ENCODE measurements at regions not wholly inside any gene's neighbourhood (a gene's known extent, or its start where the extent isn't known, plus 50 kb on each side); places are given as distances from the start of the nearest gene placed in this dataset.
"Not testable (repeated sequence)": the region's sequence is repeated elsewhere in the genome, so short reads cannot be mapped to it uniquely, and the experiment has no call there.

GRCh38 chr2:133640103-133640502, 71.8 kb upstream of the NCKAP5 start:
- CTCF ChIA-PET, result no interaction called here
- TF ChIP-seq, protein P1, sequence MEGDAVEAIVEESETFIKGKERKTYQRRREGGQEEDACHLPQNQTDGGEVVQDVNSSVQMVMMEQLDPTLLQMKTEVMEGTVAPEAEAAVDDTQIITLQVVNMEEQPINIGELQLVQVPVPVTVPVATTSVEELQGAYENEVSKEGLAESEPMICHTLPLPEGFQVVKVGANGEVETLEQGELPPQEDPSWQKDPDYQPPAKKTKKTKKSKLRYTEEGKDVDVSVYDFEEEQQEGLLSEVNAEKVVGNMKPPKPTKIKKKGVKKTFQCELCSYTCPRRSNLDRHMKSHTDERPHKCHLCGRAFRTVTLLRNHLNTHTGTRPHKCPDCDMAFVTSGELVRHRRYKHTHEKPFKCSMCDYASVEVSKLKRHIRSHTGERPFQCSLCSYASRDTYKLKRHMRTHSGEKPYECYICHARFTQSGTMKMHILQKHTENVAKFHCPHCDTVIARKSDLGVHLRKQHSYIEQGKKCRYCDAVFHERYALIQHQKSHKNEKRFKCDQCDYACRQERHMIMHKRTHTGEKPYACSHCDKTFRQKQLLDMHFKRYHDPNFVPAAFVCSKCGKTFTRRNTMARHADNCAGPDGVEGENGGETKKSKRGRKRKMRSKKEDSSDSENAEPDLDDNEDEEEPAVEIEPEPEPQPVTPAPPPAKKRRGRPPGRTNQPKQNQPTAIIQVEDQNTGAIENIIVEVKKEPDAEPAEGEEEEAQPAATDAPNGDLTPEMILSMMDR (IDR thresholded peaks at IDR 0.05; ENCODE audit: control extremely low read depth, extremely low read depth, low read depth, missing control alignments), result no peak
- DNase-seq (ENCODE audit: extremely low spot score), result no peak
- POLR2A ChIA-PET, result no interaction called here

- DNase-seq (ENCODE audit: extremely low spot score), result no peak
- TF ChIP-seq, protein P1 (IDR thresholded peaks at IDR 0.05; ENCODE audit: control extremely low read depth, extremely low read depth, low read depth, missing control alignments), result no peak
- CTCF ChIA-PET, result interaction anchor here (1.3 kb wide), 1 partner anchor 13 kb away, joined by 3 read pairs; no protein-coding TSS in a partner anchor
- POLR2A ChIA-PET, result no interaction called here
Observed at GRCh38 chr2:133641497-133641896, 73.2 kb upstream of the NCKAP5 start.

DNA sequence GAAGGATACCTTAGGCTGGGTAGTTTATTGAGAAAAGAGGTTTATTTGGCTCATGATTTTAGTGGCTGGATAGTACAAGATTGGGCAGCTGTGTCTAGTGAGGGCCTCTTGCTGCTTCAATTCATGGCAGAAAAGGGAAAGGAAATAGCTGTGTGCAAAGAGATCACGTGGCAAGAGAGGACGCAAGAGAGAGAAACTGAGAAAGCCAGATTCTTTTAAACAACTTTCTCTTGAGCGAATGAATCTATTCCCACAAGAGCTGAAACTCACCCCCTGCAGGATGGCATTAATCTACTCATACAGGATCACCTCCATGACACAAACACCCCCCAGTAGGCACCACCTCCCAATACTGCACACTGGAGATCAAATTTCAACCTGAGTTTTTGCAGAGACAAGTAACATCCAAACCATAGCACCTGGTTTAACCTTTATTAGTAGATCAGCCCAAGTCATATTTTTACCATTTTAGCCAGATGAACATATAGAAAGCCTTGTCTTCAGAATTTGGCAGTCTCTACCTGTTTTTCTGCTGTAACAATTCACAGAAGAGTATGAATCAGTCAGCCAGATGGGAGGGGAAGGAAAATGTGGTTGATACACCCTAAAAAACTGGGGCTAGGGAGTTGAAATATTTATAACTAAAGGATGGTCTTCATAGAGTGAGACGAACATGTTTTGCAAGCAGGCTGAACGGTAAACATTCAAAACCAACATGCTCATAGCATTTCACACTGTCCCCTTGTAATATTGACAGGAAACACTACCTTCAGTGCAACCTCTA, 73.9 kb upstream of the NCKAP5 start:
- ChIA-PET CTCF (interaction anchor here (1.3 kb wide), 1 partner anchor 13 kb away, joined by 3 read pairs; no protein-coding TSS in a partner anchor), POLR2A (no interaction called here)
- TF ChIP-seq, protein P1 (IDR thresholded peaks at IDR 0.05; ENCODE audit: control extremely low read depth, extremely low read depth, low read depth, missing control alignments), result no peak
- DNase-seq (ENCODE audit: extremely low spot score), result no peak

DNA sequence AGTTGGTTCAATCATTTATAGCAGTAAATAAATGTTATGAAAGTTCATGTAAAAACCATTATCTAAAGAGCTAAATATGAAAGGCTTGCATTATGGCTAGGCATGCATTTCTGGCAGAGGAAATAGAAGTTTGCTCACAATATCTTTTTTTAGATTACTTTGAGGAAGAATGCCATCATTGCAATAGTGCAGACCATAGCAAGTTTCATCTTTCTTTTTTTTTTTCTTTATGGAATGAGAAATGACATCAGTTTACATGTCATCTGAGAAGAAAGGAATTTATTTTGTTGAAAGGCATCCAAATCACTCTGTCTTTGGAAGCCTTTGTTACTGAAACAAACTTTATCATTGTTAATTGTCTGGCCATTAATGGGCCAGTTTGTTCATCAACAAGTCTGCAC, 74.5 kb upstream of the NCKAP5 start:
- POLR2A ChIA-PET, result no interaction called here
- CTCF ChIA-PET, result no interaction called here
- TF ChIP-seq, protein P1 (IDR thresholded peaks at IDR 0.05; ENCODE audit: control extremely low read depth, extremely low read depth, low read depth, missing control alignments), result no peak
- no peak for DNase-seq (ENCODE audit: extremely low spot score)

DNA sequence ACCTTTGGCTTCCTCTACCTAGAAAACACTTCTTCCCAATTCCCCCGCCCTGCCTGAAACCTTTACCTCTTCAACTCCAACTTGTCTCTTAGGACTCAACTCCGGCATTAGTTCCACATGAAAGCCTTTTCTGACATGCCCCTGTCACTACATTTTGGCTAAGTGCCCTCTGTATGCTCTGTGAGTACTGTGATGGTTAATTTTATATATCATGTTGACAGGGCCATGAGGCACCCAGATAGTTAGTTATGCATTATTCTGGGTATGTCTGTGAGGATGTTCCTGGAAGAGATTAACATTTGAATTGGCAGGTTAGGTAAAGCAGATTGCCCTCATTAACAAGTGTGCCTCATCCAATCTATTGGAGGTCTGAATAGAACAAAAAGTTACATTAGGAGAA, 75.6 kb upstream of the NCKAP5 start:
- no peak for DNase-seq (ENCODE audit: extremely low spot score)
- TF ChIP-seq, protein P1 (IDR thresholded peaks at IDR 0.05; ENCODE audit: control extremely low read depth, extremely low read depth, low read depth, missing control alignments), result no peak
- ChIA-PET POLR2A (no interaction called here), CTCF (no interaction called here)

DNA sequence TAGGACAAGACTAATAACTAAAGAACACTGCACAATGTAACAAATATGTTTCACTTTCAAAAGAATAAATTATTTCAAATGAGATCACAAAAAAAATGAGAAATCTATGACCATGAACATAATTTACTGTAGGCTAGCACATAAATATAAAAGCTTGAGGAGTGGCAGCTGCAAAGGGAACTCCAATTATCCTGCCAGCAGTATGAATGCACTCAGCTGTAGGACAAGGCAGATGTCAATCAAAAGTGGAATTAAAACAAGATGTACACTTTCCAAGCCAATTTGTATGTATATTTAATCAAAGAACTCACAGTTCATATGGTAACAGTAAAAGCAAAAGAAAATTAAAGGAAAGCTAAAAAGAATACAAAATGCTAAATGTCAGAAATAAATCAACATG, 76.6 kb upstream of the NCKAP5 start:
- DNase-seq (ENCODE audit: extremely low spot score), result no peak
- TF ChIP-seq, protein P1 (IDR thresholded peaks at IDR 0.05; ENCODE audit: control extremely low read depth, extremely low read depth, low read depth, missing control alignments), result no peak
- ChIA-PET CTCF (no interaction called here), POLR2A (no interaction called here)

DNA sequence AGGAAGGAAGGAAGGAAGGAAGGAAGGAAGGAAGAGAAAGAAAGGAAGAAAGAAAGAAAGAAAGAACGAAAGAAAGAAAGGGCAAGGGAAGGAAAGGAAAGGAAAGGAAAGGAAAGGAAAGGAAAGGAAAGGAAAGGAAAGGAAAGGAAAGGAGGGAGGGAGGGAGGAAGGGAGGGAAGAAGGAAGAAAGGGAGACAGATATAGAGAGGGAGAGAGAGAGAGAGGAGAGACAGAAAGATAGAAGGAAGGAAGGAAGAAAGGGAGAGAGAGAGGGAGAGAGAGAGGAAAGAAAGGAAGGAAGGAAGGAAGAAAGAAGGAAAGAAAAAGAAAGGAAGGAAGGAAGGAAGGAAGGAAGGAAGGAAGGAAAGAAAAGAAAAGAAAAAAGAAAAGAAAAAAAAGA, 79.1 kb upstream of the NCKAP5 start:
- POLR2A ChIA-PET; CTCF ChIA-PET; DNase-seq (ENCODE audit: extremely low spot score): not testable (repeated sequence)

Measured in GM10248 (cell line).